Type B pancreatic cell (in vitro differentiated cells): ENCODE measurements at regions not wholly inside any gene's neighbourhood (a gene's known extent, or its start where the extent isn't known, plus 50 kb on each side); places are given as distances from the start of the nearest gene placed in this dataset.

Source experiments
- DNase-seq: peaks from one replicate; pipeline ENCODE4 v3.0.0; 2021; ENCODE audit warnings: mixed read lengths; ENCODE audit not compliant: unreplicated experiment; ENCODE audit errors: extremely low spot score
- H3K27ac Mint-ChIP-seq: 2 replicates; pipeline ENCODE4 v1.8.0; 2021; ENCODE audit warnings: mild to moderate bottlenecking, mixed read lengths
- H3K27me3 Mint-ChIP-seq: 2 replicates; pipeline ENCODE4 v1.8.0; 2021; ENCODE audit warnings: mixed read lengths
- H3K36me3 Mint-ChIP-seq: 2 replicates; pipeline ENCODE4 v1.8.0; 2021; ENCODE audit warnings: mixed read lengths
- H3K4me1 Mint-ChIP-seq: one replicate; pipeline ENCODE4 v1.8.0; 2021; ENCODE audit warnings: mixed read lengths; ENCODE audit not compliant: unreplicated experiment
- H3K4me3 Mint-ChIP-seq: 2 replicates; pipeline ENCODE4 v1.8.0; 2021; ENCODE audit warnings: mild to moderate bottlenecking, mixed read lengths
- H3K9me3 Mint-ChIP-seq: 2 replicates; pipeline ENCODE4 v1.8.0; 2021; ENCODE audit warnings: mixed read lengths
- TF ChIP-seq, protein P1 (sequence below): fragments of 200-600 bp; sonication (generic); conservative IDR thresholded peaks from 2 replicates; pipeline ENCODE4 v1.5.0; 2021; ENCODE audit warnings: antibody characterized with exemption, mild to moderate bottlenecking

DNA sequence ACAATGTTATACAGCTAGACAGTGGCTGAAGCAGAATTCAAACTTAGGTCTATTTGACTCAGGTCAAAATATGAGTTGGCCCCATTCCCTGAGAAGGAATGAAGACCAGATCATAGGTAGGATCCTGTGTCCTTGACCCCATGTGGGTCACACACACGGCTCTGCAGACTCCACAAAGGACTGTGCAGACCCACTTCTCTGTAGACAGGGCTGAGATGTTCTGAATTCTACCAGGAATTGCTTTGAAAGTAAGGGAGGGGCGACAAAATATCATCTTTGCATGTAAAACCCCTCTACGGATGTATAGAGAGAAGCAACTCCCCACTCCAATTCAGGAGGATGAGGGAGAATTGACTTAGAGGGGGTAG is 62.3 kb upstream of the CTIF start:
- no peak for DNase-seq
- peaks cover 3% of the 10 kb centered on the region for H3K27me3 Mint-ChIP-seq
- no peak overlapping the region for H3K27ac Mint-ChIP-seq
- no peak overlapping the region for H3K4me3 Mint-ChIP-seq
- H3K36me3 Mint-ChIP-seq: no peaks in the 10 kb centered on the region
- TF ChIP-seq, protein P1, sequence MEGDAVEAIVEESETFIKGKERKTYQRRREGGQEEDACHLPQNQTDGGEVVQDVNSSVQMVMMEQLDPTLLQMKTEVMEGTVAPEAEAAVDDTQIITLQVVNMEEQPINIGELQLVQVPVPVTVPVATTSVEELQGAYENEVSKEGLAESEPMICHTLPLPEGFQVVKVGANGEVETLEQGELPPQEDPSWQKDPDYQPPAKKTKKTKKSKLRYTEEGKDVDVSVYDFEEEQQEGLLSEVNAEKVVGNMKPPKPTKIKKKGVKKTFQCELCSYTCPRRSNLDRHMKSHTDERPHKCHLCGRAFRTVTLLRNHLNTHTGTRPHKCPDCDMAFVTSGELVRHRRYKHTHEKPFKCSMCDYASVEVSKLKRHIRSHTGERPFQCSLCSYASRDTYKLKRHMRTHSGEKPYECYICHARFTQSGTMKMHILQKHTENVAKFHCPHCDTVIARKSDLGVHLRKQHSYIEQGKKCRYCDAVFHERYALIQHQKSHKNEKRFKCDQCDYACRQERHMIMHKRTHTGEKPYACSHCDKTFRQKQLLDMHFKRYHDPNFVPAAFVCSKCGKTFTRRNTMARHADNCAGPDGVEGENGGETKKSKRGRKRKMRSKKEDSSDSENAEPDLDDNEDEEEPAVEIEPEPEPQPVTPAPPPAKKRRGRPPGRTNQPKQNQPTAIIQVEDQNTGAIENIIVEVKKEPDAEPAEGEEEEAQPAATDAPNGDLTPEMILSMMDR: no peak
- peaks cover 11% of the 10 kb centered on the region for H3K9me3 Mint-ChIP-seq
- H3K4me1 Mint-ChIP-seq: peaks cover 4% of the 10 kb centered on the region

DNA sequence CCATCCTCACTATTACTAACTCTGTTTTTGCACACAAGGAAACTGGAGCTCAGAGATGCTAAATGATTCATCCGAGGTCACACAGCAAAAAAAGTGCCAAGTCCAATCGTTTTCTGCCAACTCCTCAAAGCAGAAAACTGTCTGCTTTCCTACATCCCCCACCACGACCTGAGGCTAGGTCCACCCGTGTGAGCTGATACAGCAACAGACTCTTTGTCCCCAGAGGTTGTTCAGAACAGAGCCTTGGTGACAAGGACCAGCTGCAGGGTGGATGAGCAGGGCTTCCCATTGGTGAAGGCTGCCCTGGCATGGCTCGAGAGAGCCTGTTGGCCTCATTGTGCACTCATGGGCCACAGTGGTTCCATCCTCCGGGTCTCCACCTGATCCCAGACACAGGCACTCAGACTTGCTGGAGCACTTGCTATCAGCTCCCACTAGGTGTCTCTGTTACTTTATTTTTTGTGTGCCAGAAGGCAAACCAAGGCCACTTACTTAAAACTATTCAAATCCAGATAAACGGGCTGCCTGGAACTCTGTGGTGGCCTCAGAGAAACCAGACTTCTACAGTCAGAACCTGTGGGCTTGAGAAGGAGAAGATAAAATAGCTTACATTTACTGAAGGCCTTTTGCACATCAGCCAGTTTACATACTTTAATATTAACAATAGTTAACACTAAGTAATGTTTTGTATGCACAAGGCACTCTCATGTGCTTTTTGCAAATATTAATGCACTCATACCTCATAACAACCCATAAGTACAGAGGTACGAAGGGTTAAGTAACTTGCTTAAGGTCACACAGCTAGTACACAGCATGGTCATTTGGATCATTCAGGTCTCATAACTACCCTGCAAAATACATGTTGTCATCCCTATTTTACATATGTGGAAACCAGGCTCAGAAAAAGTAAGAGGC is 62.9 kb upstream of the CTIF start:
- H3K4me1 Mint-ChIP-seq: peaks cover 4% of the 10 kb centered on the region
- H3K27ac Mint-ChIP-seq: no peak overlapping the region
- TF ChIP-seq, protein P1: peak; percentile 91

DNA sequence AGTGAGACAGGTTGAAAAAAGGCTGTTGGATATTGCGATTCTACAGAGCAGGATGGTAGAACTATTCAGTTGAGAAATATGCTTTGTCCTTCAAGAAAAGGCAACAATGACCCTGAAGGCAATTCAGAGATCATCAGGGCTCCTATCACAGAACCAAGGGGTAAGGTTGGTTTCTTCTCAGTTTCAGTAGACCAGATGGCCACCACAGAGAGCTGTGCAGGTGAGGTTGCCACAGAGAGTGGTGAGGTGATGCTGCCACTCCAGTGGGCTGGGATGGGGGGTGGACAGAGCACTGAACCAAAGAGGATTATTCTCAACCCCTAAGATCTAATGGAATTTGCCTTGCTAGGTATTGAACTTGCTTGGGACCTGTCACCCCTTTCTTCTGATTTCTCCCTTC is 64.6 kb upstream of the ZBTB7C start:
- peaks cover 3% of the 10 kb centered on the region for H3K27me3 Mint-ChIP-seq
- no peaks in the 10 kb centered on the region for H3K36me3 Mint-ChIP-seq
- peaks cover 11% of the 10 kb centered on the region for H3K9me3 Mint-ChIP-seq
- H3K4me1 Mint-ChIP-seq: peaks cover 4% of the 10 kb centered on the region
- H3K27ac Mint-ChIP-seq: no peak overlapping the region
- TF ChIP-seq, protein P1: no peak
- H3K4me3 Mint-ChIP-seq: no peak overlapping the region
- no peak for DNase-seq

More for the DNA sequence above, 62.9 kb upstream of the CTIF start:
- no peak for DNase-seq
- H3K9me3 Mint-ChIP-seq: peaks cover 11% of the 10 kb centered on the region
- H3K36me3 Mint-ChIP-seq: no peaks in the 10 kb centered on the region
- H3K4me3 Mint-ChIP-seq: no peak overlapping the region
- peaks cover 3% of the 10 kb centered on the region for H3K27me3 Mint-ChIP-seq

DNA sequence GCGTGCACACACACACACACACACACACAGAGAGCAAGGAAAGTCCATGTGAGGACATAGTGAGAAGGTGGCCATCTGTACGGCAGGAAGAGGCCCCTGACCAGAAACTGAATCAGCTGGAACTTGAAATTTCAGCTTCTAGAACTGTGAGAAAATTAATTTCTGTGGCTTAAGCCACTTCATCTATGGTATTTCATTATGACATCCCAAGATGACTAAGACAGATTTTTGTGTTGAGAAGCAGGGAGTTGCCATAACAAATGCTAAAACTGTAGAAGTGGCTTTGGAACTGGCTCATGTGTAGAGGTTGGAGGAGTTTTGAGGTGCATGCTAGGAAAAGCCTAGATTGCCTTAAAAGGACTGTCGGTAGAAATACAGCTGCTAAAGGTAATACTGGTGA is 63.4 kb upstream of the ZBTB7C start:
- TF ChIP-seq, protein P1: no peak
- peaks cover 14% of the 10 kb centered on the region for H3K4me1 Mint-ChIP-seq
- peaks cover 11% of the 10 kb centered on the region for H3K9me3 Mint-ChIP-seq
- peaks cover 3% of the 10 kb centered on the region for H3K27me3 Mint-ChIP-seq
- no peak overlapping the region for H3K4me3 Mint-ChIP-seq
- H3K36me3 Mint-ChIP-seq: no peaks in the 10 kb centered on the region
- no peak for DNase-seq
- H3K27ac Mint-ChIP-seq: peak overlapping the region; percentile 43

DNA sequence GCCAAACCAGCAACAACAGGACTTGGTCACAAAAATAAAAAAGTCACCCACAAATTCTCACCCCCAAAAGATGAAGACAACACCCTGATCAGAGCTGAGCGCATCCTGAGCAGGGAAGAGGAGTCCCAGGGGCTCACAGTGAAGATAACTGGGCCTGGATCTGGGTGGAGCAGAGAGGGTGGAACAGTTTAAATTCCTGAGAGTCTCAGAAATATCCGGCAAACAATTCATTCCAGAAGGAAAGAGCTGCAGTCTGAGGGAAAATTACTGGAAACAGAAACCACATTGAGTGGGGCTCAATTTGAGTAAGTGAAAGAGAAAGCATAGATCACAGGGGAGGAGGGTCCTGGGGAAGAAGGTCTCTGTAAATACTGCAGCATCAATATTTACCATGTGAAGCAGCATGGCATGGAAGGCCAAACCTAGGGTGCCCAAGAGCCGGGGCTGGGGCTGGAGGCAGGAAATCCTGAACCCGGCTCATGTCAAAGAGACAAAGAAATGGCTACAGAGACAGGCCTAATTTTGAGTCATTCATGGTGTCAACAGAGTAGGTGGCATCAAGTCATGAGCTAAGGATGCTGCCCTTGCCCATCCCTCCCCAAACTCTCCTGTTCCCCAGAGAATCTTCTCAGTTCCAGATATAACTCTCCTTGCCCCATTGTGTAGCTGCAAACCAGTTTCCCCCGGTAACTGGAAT is 61.4 kb upstream of the ZBTB7C start:
- TF ChIP-seq, protein P1: no peak
- peaks cover 3% of the 10 kb centered on the region for H3K27me3 Mint-ChIP-seq
- H3K4me3 Mint-ChIP-seq: no peak overlapping the region
- no peak overlapping the region for H3K27ac Mint-ChIP-seq
- no peak for DNase-seq
- no peaks in the 10 kb centered on the region for H3K36me3 Mint-ChIP-seq
- H3K4me1 Mint-ChIP-seq: peaks cover 10% of the 10 kb centered on the region
- H3K9me3 Mint-ChIP-seq: peaks cover 11% of the 10 kb centered on the region
